ENCODE measurements at regions not wholly inside any gene's neighbourhood (a gene's known extent, or its start where the extent isn't known, plus 50 kb on each side); places are given as distances from the start of the nearest gene placed in this dataset.

DNA sequence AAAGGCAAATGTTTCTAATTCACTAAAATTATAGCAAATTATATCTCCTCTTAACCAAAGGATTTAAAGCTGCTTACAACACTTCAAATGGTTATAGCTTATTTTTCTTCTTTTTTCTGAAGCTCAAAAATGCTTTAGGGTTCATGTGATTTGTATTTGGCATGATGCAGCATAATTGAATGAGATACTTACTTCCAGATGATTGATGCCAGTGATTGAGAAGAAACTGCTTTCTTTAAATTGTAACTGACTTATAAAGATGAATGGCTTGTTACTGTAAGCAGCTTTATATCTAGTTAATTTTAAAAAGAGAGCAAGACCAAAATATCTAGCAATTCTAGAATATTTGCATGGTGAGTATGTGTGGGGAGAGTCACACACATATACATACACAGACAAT, 270.7 kb upstream of the THRB start:
- DNase-seq, result no peak
- Histone ChIP-seq H3K36me3 (ENCODE audit: insufficient read depth, low read length) (no peaks in the 10 kb centered on the region), H3K4me1 (ENCODE audit: insufficient read depth, low read length) (no peaks in the 10 kb centered on the region), H3K27me3 (ENCODE audit: insufficient read depth, low read length) (no peaks in the 10 kb centered on the region), H3K9me3 (ENCODE audit: control insufficient read depth in 1 of 2, low read length in 2 of 2) (no peaks in the 10 kb centered on the region), H3K4me3 (ENCODE audit: low read length in 2 of 2) (no peak overlapping the region), H3K27ac (ENCODE audit: low read depth, low read length) (no peak overlapping the region)
- POLR2A ChIA-PET (ENCODE audit: partially characterized antibody), result no interaction called here
- Mint-ChIP-seq H3K36me3 (no peaks in the 10 kb centered on the region), H3K9me3 (peaks cover 0 to 4% (median 0%) of the 10 kb centered on the region in 8 donors), H3K27me3 (no peaks in the 10 kb centered on the region), H3K4me1 (no peaks in the 10 kb centered on the region), H3K27ac (no peak overlapping the region), H3K4me3 (no peak overlapping the region)
- intact Hi-C loops (cut with micrococcal nuclease), result no loop called here
- CTCF ChIA-PET (ENCODE audit: partially characterized antibody), result no interaction called here

DNA sequence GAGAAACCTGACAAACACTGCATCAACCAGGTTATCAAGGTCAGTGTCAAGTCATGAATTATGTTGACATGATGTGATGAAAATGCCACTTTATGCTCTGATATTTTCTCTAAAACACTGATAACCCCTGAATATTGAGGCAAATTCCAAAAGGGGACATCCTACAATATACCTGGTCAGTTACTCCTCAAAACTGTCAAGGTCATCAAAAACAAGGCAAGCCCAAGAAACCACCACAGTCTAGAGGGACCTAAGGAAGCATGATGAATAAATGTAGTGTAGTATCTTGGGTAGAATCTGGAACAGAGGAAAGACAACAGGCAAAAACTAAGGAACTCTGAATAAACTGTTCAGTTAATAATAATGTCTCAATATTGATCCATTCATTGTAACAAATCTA, 275.3 kb upstream of the THRB start:
- Mint-ChIP-seq H3K36me3 (no peaks in the 10 kb centered on the region), H3K4me1 (no peaks in the 10 kb centered on the region), H3K27me3 (no peaks in the 10 kb centered on the region), H3K9me3 (peaks cover 0 to 4% (median 0%) of the 10 kb centered on the region in 8 donors), H3K4me3 (no peak overlapping the region), H3K27ac (no peak overlapping the region)
- H3K4me3 ChIP-seq (ENCODE audit: low read length in 2 of 2), result no peak overlapping the region
- no peak overlapping the region for H3K27ac ChIP-seq (ENCODE audit: low read depth, low read length)
- ChIA-PET CTCF (ENCODE audit: partially characterized antibody) (no interaction called here), POLR2A (ENCODE audit: partially characterized antibody) (no interaction called here)
- intact Hi-C loops (cut with micrococcal nuclease), result no loop called here
- DNase-seq, result no peak
- H3K4me1 ChIP-seq (ENCODE audit: insufficient read depth, low read length), result no peaks in the 10 kb centered on the region
- H3K27me3 ChIP-seq (ENCODE audit: insufficient read depth, low read length), result no peaks in the 10 kb centered on the region
- no peaks in the 10 kb centered on the region for H3K9me3 ChIP-seq (ENCODE audit: control insufficient read depth in 1 of 2, low read length in 2 of 2)
- H3K36me3 ChIP-seq (ENCODE audit: insufficient read depth, low read length), result no peaks in the 10 kb centered on the region

DNA sequence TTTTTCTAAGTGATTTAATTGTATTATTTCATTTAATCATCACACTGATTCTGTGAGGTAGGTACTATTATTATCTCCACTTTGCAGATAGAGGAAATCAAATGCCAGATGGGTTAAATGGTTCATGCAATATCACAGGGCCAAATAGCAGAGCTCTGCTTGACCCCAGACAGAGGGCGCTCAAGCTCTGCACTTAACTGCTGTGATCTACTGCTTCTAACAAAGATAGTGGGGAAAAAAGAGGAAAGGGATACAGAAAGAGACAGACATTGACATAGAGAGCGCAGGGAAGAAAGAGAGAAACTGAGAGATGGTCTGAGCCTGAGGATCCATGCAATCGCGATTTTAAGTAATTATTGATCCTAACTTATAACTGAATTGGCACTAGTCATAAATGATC, 279.1 kb upstream of the THRB start:
- DNase-seq, result no peak
- Mint-ChIP-seq H3K4me3 (no peak overlapping the region), H3K4me1 (no peaks in the 10 kb centered on the region), H3K27me3 (no peaks in the 10 kb centered on the region), H3K9me3 (peaks cover 0 to 4% (median 0%) of the 10 kb centered on the region in 8 donors), H3K36me3 (no peaks in the 10 kb centered on the region), H3K27ac (no peak overlapping the region)
- no peak overlapping the region for H3K4me3 ChIP-seq (ENCODE audit: low read length in 2 of 2)
- no peaks in the 10 kb centered on the region for H3K36me3 ChIP-seq (ENCODE audit: insufficient read depth, low read length)
- POLR2A ChIA-PET (ENCODE audit: partially characterized antibody), result no interaction called here
- no peak overlapping the region for H3K27ac ChIP-seq (ENCODE audit: low read depth, low read length)
- no peaks in the 10 kb centered on the region for H3K27me3 ChIP-seq (ENCODE audit: insufficient read depth, low read length)
- H3K4me1 ChIP-seq (ENCODE audit: insufficient read depth, low read length), result no peaks in the 10 kb centered on the region
- CTCF ChIA-PET (ENCODE audit: partially characterized antibody), result no interaction called here
- intact Hi-C loops (cut with micrococcal nuclease), result no loop called here
- H3K9me3 ChIP-seq (ENCODE audit: control insufficient read depth in 1 of 2, low read length in 2 of 2), result no peaks in the 10 kb centered on the region

DNA sequence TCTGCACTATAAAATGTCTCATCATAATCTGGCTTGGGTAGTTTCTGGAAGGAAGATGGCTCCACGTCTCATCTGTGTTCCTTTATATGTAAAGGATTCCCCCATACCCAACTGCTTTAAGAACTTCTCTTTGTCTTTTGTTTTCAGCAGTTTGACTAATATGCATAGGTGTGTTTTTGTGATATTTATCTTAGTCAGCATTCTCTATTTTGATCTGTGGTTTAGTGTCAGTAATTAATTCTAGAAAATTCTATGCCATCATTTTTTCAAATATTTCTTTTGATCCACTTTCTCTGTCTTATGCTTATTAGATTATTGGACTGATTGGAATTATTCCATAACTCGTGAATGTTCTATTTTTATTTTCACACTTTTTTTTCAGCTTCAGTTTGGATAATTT, 286.3 kb upstream of the THRB start:
- H3K27me3 Mint-ChIP-seq, result no peaks in the 10 kb centered on the region

DNA sequence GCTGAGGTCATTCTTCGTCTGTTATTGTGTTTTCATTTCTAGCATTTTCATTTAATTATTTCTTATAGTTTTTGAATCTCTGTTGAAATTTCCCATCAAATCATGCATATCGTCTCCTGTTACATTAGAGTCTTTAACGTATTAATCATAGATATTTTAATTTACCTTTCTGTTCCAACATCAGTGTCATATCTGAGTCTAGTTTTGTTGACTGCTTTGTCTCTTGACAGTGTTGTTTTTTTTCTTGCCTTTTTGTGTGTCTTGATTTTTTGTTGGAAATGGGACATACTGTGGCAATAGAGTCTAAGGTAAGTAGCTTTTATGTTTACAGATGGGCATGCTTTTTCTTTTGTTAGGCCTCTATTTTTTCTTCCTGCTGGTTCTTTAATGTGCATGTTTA, 286.8 kb upstream of the THRB start:
- Mint-ChIP-seq H3K9me3 (peaks cover 3 to 27% (median 12%) of the 10 kb centered on the region in 8 donors), H3K4me1 (no peaks in the 10 kb centered on the region), H3K27me3 (no peaks in the 10 kb centered on the region), H3K27ac (no peak overlapping the region), H3K36me3 (no peaks in the 10 kb centered on the region), H3K4me3 (no peak overlapping the region)
- Histone ChIP-seq H3K27ac (ENCODE audit: low read depth, low read length) (no peak overlapping the region), H3K36me3 (ENCODE audit: insufficient read depth, low read length) (no peaks in the 10 kb centered on the region), H3K9me3 (ENCODE audit: control insufficient read depth in 1 of 2, low read length in 2 of 2) (no peaks in the 10 kb centered on the region), H3K27me3 (ENCODE audit: insufficient read depth, low read length) (no peaks in the 10 kb centered on the region), H3K4me3 (ENCODE audit: low read length in 2 of 2) (no peak overlapping the region), H3K4me1 (ENCODE audit: insufficient read depth, low read length) (no peaks in the 10 kb centered on the region)
- intact Hi-C loops (cut with micrococcal nuclease), result no loop called here
- POLR2A ChIA-PET (ENCODE audit: partially characterized antibody), result no interaction called here
- DNase-seq, result no peak
- CTCF ChIA-PET (ENCODE audit: partially characterized antibody), result no interaction called here

More for the DNA sequence above, 286.3 kb upstream of the THRB start:
- H3K36me3 ChIP-seq (ENCODE audit: insufficient read depth, low read length), result no peaks in the 10 kb centered on the region
- ChIA-PET CTCF (ENCODE audit: partially characterized antibody) (no interaction called here), POLR2A (ENCODE audit: partially characterized antibody) (no interaction called here)
- no peaks in the 10 kb centered on the region for H3K4me1 ChIP-seq (ENCODE audit: insufficient read depth, low read length)
- H3K4me3 ChIP-seq (ENCODE audit: low read length in 2 of 2), result no peak overlapping the region
- no peaks in the 10 kb centered on the region for H3K4me1 Mint-ChIP-seq
- H3K36me3 Mint-ChIP-seq, result no peaks in the 10 kb centered on the region
- H3K27ac ChIP-seq (ENCODE audit: low read depth, low read length), result no peak overlapping the region
- H3K9me3 Mint-ChIP-seq, result peaks cover 3 to 27% (median 12%) of the 10 kb centered on the region in 8 donors
- no peak overlapping the region for H3K27ac Mint-ChIP-seq
- H3K27me3 ChIP-seq (ENCODE audit: insufficient read depth, low read length), result no peaks in the 10 kb centered on the region
- no peak for DNase-seq
- intact Hi-C loops (cut with micrococcal nuclease), result no loop called here
- no peak overlapping the region for H3K4me3 Mint-ChIP-seq
- no peaks in the 10 kb centered on the region for H3K9me3 ChIP-seq (ENCODE audit: control insufficient read depth in 1 of 2, low read length in 2 of 2)

DNA sequence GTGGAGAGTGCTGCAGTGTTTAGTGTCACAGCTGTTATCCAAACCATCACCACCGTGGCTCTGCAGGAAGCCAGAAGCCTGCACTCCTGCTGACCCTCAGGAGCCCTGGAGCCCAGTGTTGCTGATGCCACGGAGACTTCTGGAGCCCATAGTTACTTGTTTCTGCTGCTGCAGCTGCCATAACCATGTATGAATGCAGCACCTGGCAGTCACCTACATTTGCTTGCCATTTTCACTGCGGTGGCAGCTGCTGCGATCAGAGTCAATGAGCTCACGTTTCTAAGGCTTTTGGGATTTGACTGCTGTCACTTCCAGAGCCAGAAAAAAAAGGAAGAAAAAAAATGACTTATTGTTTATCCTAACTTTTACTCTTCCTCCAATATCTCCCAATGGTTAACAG, 299.2 kb upstream of the THRB start:
- H3K27me3 ChIP-seq (ENCODE audit: insufficient read depth, low read length), result no peaks in the 10 kb centered on the region
- no peaks in the 10 kb centered on the region for H3K4me1 ChIP-seq (ENCODE audit: insufficient read depth, low read length)
- H3K9me3 ChIP-seq (ENCODE audit: control insufficient read depth in 1 of 2, low read length in 2 of 2), result no peaks in the 10 kb centered on the region
- intact Hi-C loops (cut with micrococcal nuclease), result no loop called here
- Mint-ChIP-seq H3K9me3 (peaks cover 0 to 8% (median 0%) of the 10 kb centered on the region in 8 donors), H3K36me3 (no peaks in the 10 kb centered on the region), H3K4me1 (no peaks in the 10 kb centered on the region), H3K27ac (no peak overlapping the region), H3K27me3 (no peaks in the 10 kb centered on the region), H3K4me3 (no peak overlapping the region)
- H3K36me3 ChIP-seq (ENCODE audit: insufficient read depth, low read length), result no peaks in the 10 kb centered on the region
- no peak overlapping the region for H3K4me3 ChIP-seq (ENCODE audit: low read length in 2 of 2)
- POLR2A ChIA-PET (ENCODE audit: partially characterized antibody), result no interaction called here
- CTCF ChIA-PET (ENCODE audit: partially characterized antibody), result no interaction called here
- no peak overlapping the region for H3K27ac ChIP-seq (ENCODE audit: low read depth, low read length)
- DNase-seq, result no peak

DNA sequence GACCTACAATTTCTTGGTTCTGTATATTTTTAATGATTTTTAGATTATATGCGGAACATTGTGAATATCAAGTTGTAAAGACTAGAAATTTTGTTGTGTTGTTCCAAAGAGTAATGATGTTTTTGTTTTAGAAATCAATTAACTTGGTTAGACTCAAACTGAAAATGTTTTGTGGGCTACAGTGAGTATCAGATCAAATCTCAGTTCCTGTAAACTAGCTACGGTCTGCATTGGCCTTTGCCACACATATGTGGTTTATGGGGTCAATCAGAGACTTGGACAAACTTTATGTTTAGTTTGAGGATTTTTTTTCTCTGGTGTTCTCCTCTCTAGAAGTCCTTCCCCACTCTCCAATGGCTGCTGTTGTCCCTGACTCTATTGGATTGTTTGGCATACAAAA, 308.0 kb upstream of the THRB start:
- H3K9me3 ChIP-seq (ENCODE audit: control insufficient read depth in 1 of 2, low read length in 2 of 2), result no peaks in the 10 kb centered on the region
- no peak for DNase-seq
- Mint-ChIP-seq H3K4me3 (no peak overlapping the region), H3K9me3 (peaks cover 0 to 5% (median under 1%) of the 10 kb centered on the region in 8 donors), H3K4me1 (no peaks in the 10 kb centered on the region), H3K27ac (no peak overlapping the region), H3K27me3 (no peaks in the 10 kb centered on the region), H3K36me3 (no peaks in the 10 kb centered on the region)
- CTCF ChIA-PET (ENCODE audit: partially characterized antibody), result no interaction called here
- H3K27me3 ChIP-seq (ENCODE audit: insufficient read depth, low read length), result no peaks in the 10 kb centered on the region
- no peak overlapping the region for H3K4me3 ChIP-seq (ENCODE audit: low read length in 2 of 2)
- no peaks in the 10 kb centered on the region for H3K4me1 ChIP-seq (ENCODE audit: insufficient read depth, low read length)
- intact Hi-C loops (cut with micrococcal nuclease), result no loop called here
- H3K36me3 ChIP-seq (ENCODE audit: insufficient read depth, low read length), result no peaks in the 10 kb centered on the region
- POLR2A ChIA-PET (ENCODE audit: partially characterized antibody), result no interaction called here
- no peak overlapping the region for H3K27ac ChIP-seq (ENCODE audit: low read depth, low read length)

DNA sequence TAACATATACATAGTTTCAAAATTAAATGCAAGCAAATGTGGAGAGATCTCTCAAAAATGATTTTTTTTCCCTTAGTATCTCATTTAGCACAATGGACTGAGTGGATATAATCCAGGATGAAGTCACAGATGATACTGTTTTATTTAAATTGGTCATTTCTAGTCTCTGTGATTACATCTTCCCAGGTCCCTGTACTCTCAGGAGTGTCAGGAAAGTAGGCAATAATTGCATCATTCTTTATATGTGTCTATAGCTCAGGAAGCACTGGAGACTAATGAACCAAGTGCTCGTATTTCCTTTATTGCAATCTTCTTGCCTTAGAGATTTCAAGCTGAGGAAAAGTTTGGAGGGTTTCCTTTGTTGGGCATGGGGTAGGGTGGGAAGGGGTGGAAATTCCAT, 309.4 kb upstream of the THRB start:
- H3K27ac ChIP-seq (ENCODE audit: low read depth, low read length), result no peak overlapping the region
- ChIA-PET POLR2A (ENCODE audit: partially characterized antibody) (no interaction called here), CTCF (ENCODE audit: partially characterized antibody) (interaction anchor here (0.6 kb wide), 1 partner anchor 11 kb away, joined by 3 read pairs; no protein-coding TSS in a partner anchor)
- H3K9me3 ChIP-seq (ENCODE audit: control insufficient read depth in 1 of 2, low read length in 2 of 2), result no peaks in the 10 kb centered on the region
- H3K4me3 ChIP-seq (ENCODE audit: low read length in 2 of 2), result no peak overlapping the region
- no peaks in the 10 kb centered on the region for H3K4me1 ChIP-seq (ENCODE audit: insufficient read depth, low read length)
- no peaks in the 10 kb centered on the region for H3K27me3 ChIP-seq (ENCODE audit: insufficient read depth, low read length)
- intact Hi-C loops (cut with micrococcal nuclease), result no loop called here
- no peak overlapping the region for H3K4me3 Mint-ChIP-seq
- H3K36me3 ChIP-seq (ENCODE audit: insufficient read depth, low read length), result no peaks in the 10 kb centered on the region
- no peak for DNase-seq
- no peak overlapping the region for H3K27ac Mint-ChIP-seq
- H3K27me3 Mint-ChIP-seq, result no peaks in the 10 kb centered on the region
- H3K9me3 Mint-ChIP-seq, result peaks cover 0 to 9% (median under 1%) of the 10 kb centered on the region in 8 donors
- no peaks in the 10 kb centered on the region for H3K4me1 Mint-ChIP-seq
- H3K36me3 Mint-ChIP-seq, result no peaks in the 10 kb centered on the region
